NCI-H2196 treated with DMSO at 0.1 percent for 48 hours (cell line): ENCODE measurements at regions not wholly inside any gene's neighbourhood (a gene's known extent, or its start where the extent isn't known, plus 50 kb on each side); places are given as distances from the start of the nearest gene placed in this dataset.

Source experiments
- DNase-seq: peaks from one replicate; lab custom pipeline; 2025; ENCODE audit not compliant: unreplicated experiment; lab: John Stamatoyannopoulos, UW

- DNase-seq = no peak
Measured at GRCh38 chr10:4453950-4454349, 372.1 kb upstream of the AKR1E2 start.

- no peak for DNase-seq
Measured at GRCh38 chr10:4453276-4453675, 372.7 kb upstream of the AKR1E2 start.

- DNase-seq = no peak
Measured at GRCh38 chr10:4450981-4451908, 374.8 kb upstream of the AKR1E2 start.

GRCh38 chr10:4450169-4450568 is 375.8 kb upstream of the AKR1E2 start:
- DNase-seq = no peak

- no peak for DNase-seq
Measured at GRCh38 chr10:4448030-4448429, 378.0 kb upstream of the AKR1E2 start.

- no peak for DNase-seq
Measured at GRCh38 chr10:4443419-4443818, 382.6 kb upstream of the AKR1E2 start.

GRCh38 chr10:4442296-4442695 is 383.7 kb upstream of the AKR1E2 start:
- DNase-seq = no peak

GRCh38 chr10:4440260-4440659 is 385.7 kb upstream of the AKR1E2 start:
- no peak for DNase-seq

- no peak for DNase-seq
Measured at GRCh38 chr10:4437791-4438190, 388.2 kb upstream of the AKR1E2 start.

GRCh38 chr10:4437061-4437460 is 388.9 kb upstream of the AKR1E2 start:
- no peak for DNase-seq

- no peak for DNase-seq
Measured at GRCh38 chr10:4436103-4436502, 389.9 kb upstream of the AKR1E2 start.

GRCh38 chr10:4434516-4435071 is 391.4 kb upstream of the AKR1E2 start:
- DNase-seq = no peak

GRCh38 chr10:4434105-4434504 is 391.9 kb upstream of the AKR1E2 start:
- DNase-seq = no peak

- no peak for DNase-seq
Measured at GRCh38 chr10:4431114-4431863, 394.7 kb upstream of the AKR1E2 start.

- DNase-seq = no peak
Measured at GRCh38 chr10:4429571-4429970, 396.4 kb upstream of the AKR1E2 start.

- DNase-seq = no peak
Measured at GRCh38 chr10:4427532-4427931, 398.5 kb upstream of the AKR1E2 start.

- DNase-seq = no peak
Measured at GRCh38 chr10:4426866-4427265, 399.1 kb upstream of the AKR1E2 start.

GRCh38 chr10:4409319-4409718 is 416.7 kb upstream of the AKR1E2 start:
- DNase-seq = no peak

GRCh38 chr10:4407783-4408182 is 418.2 kb upstream of the AKR1E2 start:
- DNase-seq = no peak

GRCh38 chr10:4405828-4406227 is 420.2 kb upstream of the AKR1E2 start:
- no peak for DNase-seq

GRCh38 chr10:4403638-4404252 is 422.3 kb upstream of the AKR1E2 start:
- no peak for DNase-seq
